Mesenchymal stem cell (in vitro differentiated cells and primary cell): ENCODE measurements at regions not wholly inside any gene's neighbourhood (a gene's known extent, or its start where the extent isn't known, plus 50 kb on each side); places are given as distances from the start of the nearest gene placed in this dataset.

ENCODE experiments used
- DNase-seq: peaks from one replicate; pipeline ENCODE4 v3.0.0-alpha.2; 2013
- H2AFZ ChIP-seq: one replicate; pipeline ENCODE4 v1.6.1; 2013; ENCODE audit warnings: low read depth, mild to moderate bottlenecking, control low read depth, inconsistent platforms, low read length, moderate library complexity
- H2AK5ac ChIP-seq: 2 replicates; pipeline ENCODE4 v1.6.1; 2013; ENCODE audit warnings: low read length, moderate library complexity, mild to moderate bottlenecking, inconsistent platforms; ENCODE audit not compliant: severe bottlenecking
- H2BK120ac ChIP-seq: one replicate; pipeline ENCODE4 v1.6.1; 2013; ENCODE audit warnings: low read depth, mild to moderate bottlenecking, inconsistent platforms, low read length, moderate library complexity
- H2BK12ac ChIP-seq, 2 experiments: one replicate each; pipeline ENCODE4 v1.6.1; 2013; ENCODE audit warnings: inconsistent platforms in 2 of 2, low read length in 2 of 2, mild to moderate bottlenecking in 2 of 2, moderate library complexity in 2 of 2, control low read depth in 1 of 2
- H2BK15ac ChIP-seq: one replicate; pipeline ENCODE4 v1.6.1; 2013; ENCODE audit warnings: mild to moderate bottlenecking, low read depth, inconsistent platforms; ENCODE audit not compliant: poor library complexity, severe bottlenecking
- H2BK5ac ChIP-seq: 2 replicates; pipeline ENCODE4 v1.6.1; 2013; ENCODE audit warnings: low read depth, mild to moderate bottlenecking, low read length, control low read depth, inconsistent platforms; ENCODE audit not compliant: poor library complexity, severe bottlenecking
- H3K14ac ChIP-seq, 2 experiments: one replicate each; pipeline ENCODE4 v1.6.1; 2013; ENCODE audit warnings: inconsistent platforms in 2 of 2, low read length in 2 of 2, control low read depth in 1 of 2, mild to moderate bottlenecking in 1 of 2, moderate library complexity in 1 of 2
- H3K18ac ChIP-seq, 2 experiments: one replicate each; pipeline ENCODE4 v1.6.1; 2013; ENCODE audit warnings: inconsistent platforms in 2 of 2, low read length in 2 of 2, control low read depth in 1 of 2, low read depth in 1 of 2, mild to moderate bottlenecking in 1 of 2
- H3K23ac ChIP-seq, 2 experiments: one replicate each; pipeline ENCODE4 v1.6.1; 2013; ENCODE audit warnings: inconsistent platforms in 2 of 2, low read length in 2 of 2, mild to moderate bottlenecking in 2 of 2, moderate library complexity in 2 of 2, control low read depth in 1 of 2
- H3K27ac ChIP-seq: 2 replicates; pipeline ENCODE4 v1.5.1; 2013; ENCODE audit warnings: mild to moderate bottlenecking, moderate library complexity, low read length, control low read depth, inconsistent platforms; ENCODE audit not compliant: poor library complexity, severe bottlenecking
- H3K27me3 ChIP-seq, 2 experiments: 2 replicates each; pipeline versions ENCODE4 v1.6.1 to v1.7.0; 2013; ENCODE audit warnings: low read length in 2 of 2, mild to moderate bottlenecking in 2 of 2, moderate library complexity in 2 of 2, control low read depth in 1 of 2, inconsistent platforms in 1 of 2; ENCODE audit not compliant: control insufficient read depth in 1 of 2, insufficient read depth in 1 of 2
- H3K36me3 ChIP-seq, 2 experiments: 2 replicates each; pipeline versions ENCODE4 v1.6.1 to v1.7.0; 2013; ENCODE audit warnings: low read length in 2 of 2, control low read depth in 1 of 2, inconsistent platforms in 1 of 2, low read depth in 1 of 2, mild to moderate bottlenecking in 1 of 2; ENCODE audit not compliant: insufficient read depth in 2 of 2, control insufficient read depth in 1 of 2
- H3K4ac ChIP-seq, 2 experiments: one replicate each; pipeline ENCODE4 v1.6.1; 2013; ENCODE audit warnings: inconsistent platforms in 2 of 2, low read length in 2 of 2, mild to moderate bottlenecking in 2 of 2, moderate library complexity in 2 of 2, control low read depth in 1 of 2, low read depth in 1 of 2
- H3K4me1 ChIP-seq: 2 replicates; pipeline ENCODE4 v1.6.1; 2013; ENCODE audit warnings: low read depth, low read length, control low read depth; ENCODE audit not compliant: control insufficient read depth, insufficient read depth
- H3K4me2 ChIP-seq: 2 replicates; pipeline ENCODE4 v1.6.1; 2013; ENCODE audit warnings: low read length, mild to moderate bottlenecking, inconsistent platforms; ENCODE audit not compliant: poor library complexity, severe bottlenecking
- H3K4me3 ChIP-seq, 2 experiments: 2 replicates each; pipeline versions ENCODE4 v1.5.1 to v1.7.0; 2013; ENCODE audit warnings: low read length in 2 of 2, mild to moderate bottlenecking in 2 of 2, control low read depth in 1 of 2, low read depth in 1 of 2; ENCODE audit not compliant: insufficient read depth in 1 of 2
- H3K79me1 ChIP-seq: replicated peaks from 2 replicates; pipeline ENCODE4 v1.6.1; 2013; ENCODE audit warnings: mild to moderate bottlenecking, control low read depth, low read length, inconsistent platforms; ENCODE audit not compliant: poor library complexity, severe bottlenecking
- H3K9ac ChIP-seq: 2 replicates; pipeline ENCODE4 v1.7.0; 2013; ENCODE audit warnings: mild to moderate bottlenecking, low read length, moderate library complexity
- H3K9me3 ChIP-seq: 2 replicates; pipeline ENCODE4 v1.7.0; 2013; ENCODE audit warnings: mild to moderate bottlenecking, low read length; ENCODE audit not compliant: control insufficient read depth
- H4K8ac ChIP-seq: one replicate; pipeline ENCODE4 v1.6.1; 2013; ENCODE audit warnings: inconsistent platforms, mild to moderate bottlenecking, low read length, moderate library complexity
- H4K91ac ChIP-seq: one replicate; pipeline ENCODE4 v1.6.1; 2013; ENCODE audit warnings: mild to moderate bottlenecking, low read length, inconsistent platforms
- WGBS: methylation state at CpG from one replicate; pipeline ENCODE4 v1.1.7; 2013; ENCODE audit warnings: mixed read lengths; 5-methylcytosine and 5-hydroxymethylcytosine counted together

DNA sequence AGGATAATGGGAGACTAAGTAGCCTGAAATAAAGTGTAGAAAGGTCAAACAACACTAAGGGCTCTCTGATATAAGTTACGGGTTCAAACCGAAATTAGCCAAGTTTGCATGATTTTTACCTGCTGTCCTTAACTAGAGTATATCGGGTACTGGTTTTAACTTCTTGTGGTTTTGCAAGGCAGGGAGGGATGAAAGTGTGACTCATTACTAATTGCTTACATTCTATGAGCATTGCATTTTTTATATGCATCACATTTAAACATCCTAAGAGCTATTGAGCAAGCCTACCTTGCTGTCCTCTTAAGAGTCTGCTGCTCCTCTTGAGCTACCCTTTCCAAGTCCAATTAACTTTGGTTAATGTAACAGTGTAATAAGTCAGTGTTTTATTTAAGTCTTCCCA lies 415.4 kb downstream of the SLITRK5 start:
- Histone ChIP-seq H3K9me3 (peaks cover 3% of the 10 kb centered on the region), H3K9ac (no peak overlapping the region), H3K27ac (no peak overlapping the region), H2BK5ac (no peak overlapping the region), H2BK12ac (no peak overlapping the region), H2AK5ac (no peak overlapping the region), H3K4me3 (no peak overlapping the region), H3K79me1 (no peaks in the 10 kb centered on the region), H3K4me2 (no peak overlapping the region), H2BK15ac (no peak overlapping the region), H3K4me1 (no peaks in the 10 kb centered on the region), H3K27me3 (no peaks in the 10 kb centered on the region), H2AFZ (no peak overlapping the region), H2BK120ac (no peak overlapping the region), H4K91ac (no peak overlapping the region), H3K14ac (no peak overlapping the region), H3K18ac (no peak overlapping the region), H3K4ac (no peak overlapping the region), H3K23ac (no peak overlapping the region), H4K8ac (no peak overlapping the region), H3K36me3 (no peaks in the 10 kb centered on the region)
- DNase-seq, result peak; percentile 71
- 53% methylated on average over 3 of the region's 3 CpGs for WGBS

DNA sequence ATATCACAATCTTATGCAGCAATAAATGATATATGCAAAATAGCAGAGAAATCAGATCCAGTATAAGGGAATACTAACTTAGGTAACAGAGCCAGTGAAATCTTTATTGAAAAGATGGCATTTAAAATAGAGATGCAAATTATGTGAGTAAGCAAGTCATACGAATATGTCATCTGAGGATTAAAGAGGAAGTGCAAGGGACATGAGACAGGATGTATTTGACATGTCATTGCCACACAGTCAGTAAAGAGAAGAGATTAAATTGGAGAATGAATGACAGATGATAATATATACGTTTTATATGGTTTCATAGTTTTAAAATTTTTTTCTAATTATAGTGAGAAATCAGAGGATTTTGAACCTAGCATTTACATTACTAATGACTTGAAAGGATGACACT lies 426.4 kb downstream of the SLITRK5 start:
- H2BK15ac ChIP-seq, result no peak overlapping the region
- no peak overlapping the region for H3K23ac ChIP-seq
- no peak overlapping the region for H2AK5ac ChIP-seq
- H3K4ac ChIP-seq, result no peak overlapping the region
- no peak overlapping the region for H3K27ac ChIP-seq
- H3K9ac ChIP-seq, result no peak overlapping the region
- H3K9me3 ChIP-seq, result peaks cover 24% of the 10 kb centered on the region
- no peak overlapping the region for H4K8ac ChIP-seq
- H3K4me3 ChIP-seq, result no peak overlapping the region
- no peak overlapping the region for H3K18ac ChIP-seq
- H3K14ac ChIP-seq, result no peak overlapping the region
- no peaks in the 10 kb centered on the region for H3K36me3 ChIP-seq
- H2BK5ac ChIP-seq, result no peak overlapping the region
- no peak overlapping the region for H3K4me2 ChIP-seq
- no peak overlapping the region for H2BK120ac ChIP-seq
- H3K4me1 ChIP-seq, result no peaks in the 10 kb centered on the region
- H4K91ac ChIP-seq, result no peak overlapping the region
- H3K79me1 ChIP-seq, result no peaks in the 10 kb centered on the region
- no peaks in the 10 kb centered on the region for H3K27me3 ChIP-seq
- H2BK12ac ChIP-seq, result no peak overlapping the region
- DNase-seq, result no peak
- H2AFZ ChIP-seq, result no peak overlapping the region
- 0% methylated on average over 1 of the region's 2 CpGs for WGBS

DNA sequence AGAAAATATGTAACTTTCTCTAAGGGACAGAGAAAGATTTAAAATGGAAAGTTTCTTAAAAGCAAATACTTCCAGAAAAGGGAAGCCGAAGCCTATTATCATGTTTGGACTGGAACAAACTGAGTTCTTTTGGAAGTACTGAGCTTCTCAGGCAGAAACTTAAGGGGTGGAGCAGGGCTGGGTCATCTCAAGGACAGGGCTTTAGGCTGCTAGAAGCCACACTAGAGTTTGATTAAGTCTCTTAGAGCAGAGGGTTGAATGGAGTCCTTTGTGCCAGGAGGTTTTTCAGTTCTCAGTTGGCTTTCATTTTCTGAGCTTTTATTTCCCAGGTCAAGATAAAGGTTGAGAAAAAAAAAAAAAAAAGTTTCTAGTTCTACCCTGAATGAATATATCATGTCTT lies 432.7 kb downstream of the SLITRK5 start:
- 100% methylated on average over 1 of the region's 1 CpG for WGBS
- Histone ChIP-seq H2BK120ac (no peak overlapping the region), H4K91ac (no peak overlapping the region), H3K23ac (no peak overlapping the region), H2BK5ac (no peak overlapping the region), H2AK5ac (no peak overlapping the region), H2BK15ac (no peak overlapping the region), H3K36me3 (no peaks in the 10 kb centered on the region), H3K4me2 (no peak overlapping the region), H3K27ac (no peak overlapping the region), H2BK12ac (no peak overlapping the region), H4K8ac (no peak overlapping the region), H3K79me1 (no peaks in the 10 kb centered on the region), H3K9me3 (peaks cover 37% of the 10 kb centered on the region), H3K4me1 (no peaks in the 10 kb centered on the region), H3K18ac (no peak overlapping the region), H3K4me3 (no peak overlapping the region), H3K27me3 (no peaks in the 10 kb centered on the region), H3K4ac (no peak overlapping the region), H3K14ac (no peak overlapping the region), H3K9ac (no peak overlapping the region), H2AFZ (no peak overlapping the region)
- DNase-seq, result no peak

DNA sequence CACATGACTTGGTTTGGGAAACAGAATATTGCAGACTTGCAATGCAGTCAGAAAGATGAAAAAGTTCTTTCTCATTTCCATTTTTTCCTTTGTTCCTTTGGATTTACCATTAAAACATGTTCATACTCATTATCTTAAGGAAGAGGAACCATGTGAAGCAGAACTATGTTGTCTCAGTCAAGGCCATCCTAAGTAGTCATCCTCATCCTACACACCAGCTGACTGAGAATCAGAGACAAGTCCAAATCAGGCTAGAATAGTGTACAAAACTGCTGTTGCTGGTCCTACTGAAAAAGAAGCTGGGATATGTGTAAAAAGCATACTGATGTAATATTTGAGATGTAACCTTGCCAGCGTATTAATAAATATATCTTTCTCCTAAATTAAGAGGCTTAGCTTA lies 433.4 kb downstream of the SLITRK5 start:
- Histone ChIP-seq H3K79me1 (no peaks in the 10 kb centered on the region), H3K4me1 (no peaks in the 10 kb centered on the region), H3K27ac (no peak overlapping the region), H3K9ac (no peak overlapping the region), H3K4ac (no peak overlapping the region), H3K4me2 (no peak overlapping the region), H2BK120ac (no peak overlapping the region), H3K36me3 (no peaks in the 10 kb centered on the region), H3K23ac (no peak overlapping the region), H4K8ac (no peak overlapping the region), H3K9me3 (peaks cover 36% of the 10 kb centered on the region), H2AK5ac (no peak overlapping the region), H2BK12ac (no peak overlapping the region), H3K4me3 (no peak overlapping the region), H2BK5ac (no peak overlapping the region), H3K18ac (no peak overlapping the region), H2AFZ (no peak overlapping the region), H3K27me3 (no peaks in the 10 kb centered on the region), H3K14ac (no peak overlapping the region), H4K91ac (no peak overlapping the region), H2BK15ac (no peak overlapping the region)
- no CpG with 5 or more reads among the region's 1 CpG for WGBS
- no peak for DNase-seq
